ENCODE measurements at regions not wholly inside any gene's neighbourhood (a gene's known extent, or its start where the extent isn't known, plus 50 kb on each side); places are given as distances from the start of the nearest gene placed in this dataset.

- Histone ChIP-seq H3K27ac (ENCODE audit: low read depth, low read length, severe bottlenecking) (no peak overlapping the region), H3K4me1 (ENCODE audit: control insufficient read depth, insufficient read depth, low read length, poor library complexity, severe bottlenecking) (peaks cover 5% of the 10 kb centered on the region), H3K36me3 (ENCODE audit: control insufficient read depth, insufficient read depth, low read length) (no peaks in the 10 kb centered on the region), H3K9me3 (ENCODE audit: control insufficient read depth, low read length) (no peaks in the 10 kb centered on the region), H3K4me3 (ENCODE audit: extremely low read depth, insufficient read depth, low read length, poor library complexity, severe bottlenecking) (no peak overlapping the region)
- whole genome bisulfite sequencing, 2 experiments (ENCODE audit: insufficient coverage in 2 of 2), result 62 to 75% methylated on average over 5 of the region's 5 CpGs
Observed at GRCh38 chr4:17187003-17187402, 288.6 kb upstream of the LDB2 start.

GRCh38 chr4:17182888-17183287 is 284.4 kb upstream of the LDB2 start:
- Histone ChIP-seq H3K27ac (ENCODE audit: low read depth, low read length, severe bottlenecking) (no peak overlapping the region), H3K9me3 (ENCODE audit: control insufficient read depth, low read length) (no peaks in the 10 kb centered on the region), H3K4me3 (ENCODE audit: extremely low read depth, insufficient read depth, low read length, poor library complexity, severe bottlenecking) (no peak overlapping the region), H3K36me3 (ENCODE audit: control insufficient read depth, insufficient read depth, low read length) (no peaks in the 10 kb centered on the region), H3K4me1 (ENCODE audit: control insufficient read depth, insufficient read depth, low read length, poor library complexity, severe bottlenecking) (no peaks in the 10 kb centered on the region)
- 90 to 94% methylated on average over 2 to 3 of the region's 4 CpGs for WGBS, 2 experiments (ENCODE audit: insufficient coverage in 2 of 2)

- Histone ChIP-seq H3K4me1 (ENCODE audit: control insufficient read depth, insufficient read depth, low read length, poor library complexity, severe bottlenecking) (peaks cover 8% of the 10 kb centered on the region), H3K9me3 (ENCODE audit: control insufficient read depth, low read length) (no peaks in the 10 kb centered on the region), H3K36me3 (ENCODE audit: control insufficient read depth, insufficient read depth, low read length) (no peaks in the 10 kb centered on the region), H3K4me3 (ENCODE audit: extremely low read depth, insufficient read depth, low read length, poor library complexity, severe bottlenecking) (no peak overlapping the region), H3K27ac (ENCODE audit: low read depth, low read length, severe bottlenecking) (no peak overlapping the region)
Observed at GRCh38 chr4:17174751-17175150, 276.3 kb upstream of the LDB2 start.

GRCh38 chr4:17173300-17173699 is 274.9 kb upstream of the LDB2 start:
- 47 to 69% methylated on average over 4 to 5 of the region's 5 CpGs for WGBS, 2 experiments (ENCODE audit: insufficient coverage in 2 of 2)
- Histone ChIP-seq H3K4me1 (ENCODE audit: control insufficient read depth, insufficient read depth, low read length, poor library complexity, severe bottlenecking) (peaks cover 19% of the 10 kb centered on the region), H3K36me3 (ENCODE audit: control insufficient read depth, insufficient read depth, low read length) (no peaks in the 10 kb centered on the region), H3K9me3 (ENCODE audit: control insufficient read depth, low read length) (no peaks in the 10 kb centered on the region), H3K4me3 (ENCODE audit: extremely low read depth, insufficient read depth, low read length, poor library complexity, severe bottlenecking) (no peak overlapping the region), H3K27ac (ENCODE audit: low read depth, low read length, severe bottlenecking) (no peak overlapping the region)

GRCh38 chr4:17170131-17170530 is 271.7 kb upstream of the LDB2 start:
- Histone ChIP-seq H3K9me3 (ENCODE audit: control insufficient read depth, low read length) (no peaks in the 10 kb centered on the region), H3K36me3 (ENCODE audit: control insufficient read depth, insufficient read depth, low read length) (no peaks in the 10 kb centered on the region), H3K27ac (ENCODE audit: low read depth, low read length, severe bottlenecking) (no peak overlapping the region), H3K4me1 (ENCODE audit: control insufficient read depth, insufficient read depth, low read length, poor library complexity, severe bottlenecking) (peaks cover 21% of the 10 kb centered on the region), H3K4me3 (ENCODE audit: extremely low read depth, insufficient read depth, low read length, poor library complexity, severe bottlenecking) (no peak overlapping the region)
- WGBS, 2 experiments (ENCODE audit: insufficient coverage in 2 of 2), result no CpG with 5 or more reads among the region's 2 CpGs

GRCh38 chr4:17169699-17170098 is 271.3 kb upstream of the LDB2 start:
- Histone ChIP-seq H3K4me3 (ENCODE audit: extremely low read depth, insufficient read depth, low read length, poor library complexity, severe bottlenecking) (no peak overlapping the region), H3K27ac (ENCODE audit: low read depth, low read length, severe bottlenecking) (no peak overlapping the region), H3K4me1 (ENCODE audit: control insufficient read depth, insufficient read depth, low read length, poor library complexity, severe bottlenecking) (peaks cover 21% of the 10 kb centered on the region), H3K36me3 (ENCODE audit: control insufficient read depth, insufficient read depth, low read length) (no peaks in the 10 kb centered on the region), H3K9me3 (ENCODE audit: control insufficient read depth, low read length) (no peaks in the 10 kb centered on the region)
- WGBS, 2 experiments (ENCODE audit: insufficient coverage in 2 of 2), result 100% methylated on average over 1 of the region's 1 CpG; no CpG with 5 or more reads in 1 of the 2 experiments

DNA sequence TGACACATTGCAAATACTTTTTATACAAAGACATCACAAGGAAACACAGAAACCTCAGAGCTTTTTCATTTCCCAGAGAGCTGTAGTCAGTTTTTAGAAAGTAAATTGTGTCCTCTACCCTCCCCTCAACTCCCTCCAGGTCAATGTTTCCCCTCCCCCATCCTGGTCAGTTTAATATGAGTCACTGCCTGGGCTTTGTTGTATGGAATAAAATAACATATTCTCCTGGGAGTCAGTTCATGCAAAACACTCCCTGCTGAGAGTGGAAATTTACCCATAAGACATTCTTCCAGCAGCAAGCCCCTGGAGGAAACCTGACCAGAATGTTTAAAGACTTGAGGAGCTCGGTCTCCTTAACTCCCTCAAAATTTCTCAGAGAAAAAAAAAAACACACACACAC is 270.1 kb upstream of the LDB2 start:
- Histone ChIP-seq H3K27ac (ENCODE audit: low read depth, low read length, severe bottlenecking) (peak overlapping the region; percentile 71), H3K4me3 (ENCODE audit: extremely low read depth, insufficient read depth, low read length, poor library complexity, severe bottlenecking) (no peak overlapping the region), H3K9me3 (ENCODE audit: control insufficient read depth, low read length) (no peaks in the 10 kb centered on the region), H3K36me3 (ENCODE audit: control insufficient read depth, insufficient read depth, low read length) (no peaks in the 10 kb centered on the region), H3K4me1 (ENCODE audit: control insufficient read depth, insufficient read depth, low read length, poor library complexity, severe bottlenecking) (peaks cover 21% of the 10 kb centered on the region)
- no CpG with 5 or more reads among the region's 1 CpG for WGBS, 2 experiments (ENCODE audit: insufficient coverage in 2 of 2)

DNA sequence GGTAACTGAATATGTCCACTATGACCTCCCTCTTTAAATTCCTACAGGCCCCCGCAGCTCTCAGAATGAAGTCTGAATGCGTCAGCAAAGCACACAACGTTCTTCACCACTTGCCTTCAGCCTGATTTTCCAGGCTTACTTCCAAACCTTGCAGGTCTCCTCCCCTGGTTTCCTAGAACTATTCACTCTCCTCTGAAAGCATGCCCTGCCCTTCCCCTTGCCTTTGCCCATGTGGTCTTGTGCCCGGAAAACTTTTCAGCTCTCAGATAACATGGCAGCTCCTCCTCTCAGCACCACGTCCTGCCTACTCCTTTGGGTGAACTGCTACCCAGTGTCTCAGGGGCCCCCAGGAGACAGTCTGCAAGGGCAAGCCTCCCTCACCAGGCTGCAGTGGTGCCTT is 268.5 kb upstream of the LDB2 start:
- peaks cover 21% of the 10 kb centered on the region for H3K4me1 ChIP-seq (ENCODE audit: control insufficient read depth, insufficient read depth, low read length, poor library complexity, severe bottlenecking)
- WGBS, 2 experiments (ENCODE audit: insufficient coverage in 2 of 2), result 83 to 86% methylated on average over 2 to 4 of the region's 5 CpGs
- peaks cover 5% of the 10 kb centered on the region for H3K9me3 ChIP-seq (ENCODE audit: control insufficient read depth, low read length)
- H3K36me3 ChIP-seq (ENCODE audit: control insufficient read depth, insufficient read depth, low read length), result no peaks in the 10 kb centered on the region
- no peak overlapping the region for H3K4me3 ChIP-seq (ENCODE audit: extremely low read depth, insufficient read depth, low read length, poor library complexity, severe bottlenecking)
- no peak overlapping the region for H3K27ac ChIP-seq (ENCODE audit: low read depth, low read length, severe bottlenecking)

GRCh38 chr4:17165286-17165685 is 266.8 kb upstream of the LDB2 start:
- 77 to 100% methylated on average over 1 of the region's 1 CpG for WGBS, 2 experiments (ENCODE audit: insufficient coverage in 2 of 2)
- Histone ChIP-seq H3K9me3 (ENCODE audit: control insufficient read depth, low read length) (peaks cover 8% of the 10 kb centered on the region), H3K4me1 (ENCODE audit: control insufficient read depth, insufficient read depth, low read length, poor library complexity, severe bottlenecking) (peaks cover 21% of the 10 kb centered on the region)

GRCh38 chr4:17164666-17165065 is 266.2 kb upstream of the LDB2 start:
- Histone ChIP-seq H3K27ac (ENCODE audit: low read depth, low read length, severe bottlenecking) (no peak overlapping the region), H3K36me3 (ENCODE audit: control insufficient read depth, insufficient read depth, low read length) (no peaks in the 10 kb centered on the region), H3K4me3 (ENCODE audit: extremely low read depth, insufficient read depth, low read length, poor library complexity, severe bottlenecking) (no peak overlapping the region), H3K4me1 (ENCODE audit: control insufficient read depth, insufficient read depth, low read length, poor library complexity, severe bottlenecking) (peaks cover 18% of the 10 kb centered on the region), H3K9me3 (ENCODE audit: control insufficient read depth, low read length) (peaks cover 8% of the 10 kb centered on the region)
- WGBS, 2 experiments (ENCODE audit: insufficient coverage in 2 of 2), result no CpG with 5 or more reads among the region's 2 CpGs

More at GRCh38 chr4:17165286-17165685, 266.8 kb upstream of the LDB2 start:
- Histone ChIP-seq H3K36me3 (ENCODE audit: control insufficient read depth, insufficient read depth, low read length) (no peaks in the 10 kb centered on the region), H3K27ac (ENCODE audit: low read depth, low read length, severe bottlenecking) (no peak overlapping the region), H3K4me3 (ENCODE audit: extremely low read depth, insufficient read depth, low read length, poor library complexity, severe bottlenecking) (no peak overlapping the region)

GRCh38 chr4:17163156-17163771 is 264.8 kb upstream of the LDB2 start:
- Histone ChIP-seq H3K36me3 (ENCODE audit: control insufficient read depth, insufficient read depth, low read length) (no peaks in the 10 kb centered on the region), H3K27ac (ENCODE audit: low read depth, low read length, severe bottlenecking) (no peak overlapping the region), H3K9me3 (ENCODE audit: control insufficient read depth, low read length) (peaks cover 8% of the 10 kb centered on the region), H3K4me1 (ENCODE audit: control insufficient read depth, insufficient read depth, low read length, poor library complexity, severe bottlenecking) (peaks cover 6% of the 10 kb centered on the region), H3K4me3 (ENCODE audit: extremely low read depth, insufficient read depth, low read length, poor library complexity, severe bottlenecking) (no peak overlapping the region)
- 90 to 94% methylated on average over 3 of the region's 3 CpGs for WGBS, 2 experiments (ENCODE audit: insufficient coverage in 2 of 2)

All from mesodermal cell (in vitro differentiated cells).